ENCODE measurements at regions not wholly inside any gene's neighbourhood (a gene's known extent, or its start where the extent isn't known, plus 50 kb on each side); places are given as distances from the start of the nearest gene placed in this dataset.
"Not testable (repeated sequence)": the region's sequence is repeated elsewhere in the genome, so short reads cannot be mapped to it uniquely, and the experiment has no call there.

DNA sequence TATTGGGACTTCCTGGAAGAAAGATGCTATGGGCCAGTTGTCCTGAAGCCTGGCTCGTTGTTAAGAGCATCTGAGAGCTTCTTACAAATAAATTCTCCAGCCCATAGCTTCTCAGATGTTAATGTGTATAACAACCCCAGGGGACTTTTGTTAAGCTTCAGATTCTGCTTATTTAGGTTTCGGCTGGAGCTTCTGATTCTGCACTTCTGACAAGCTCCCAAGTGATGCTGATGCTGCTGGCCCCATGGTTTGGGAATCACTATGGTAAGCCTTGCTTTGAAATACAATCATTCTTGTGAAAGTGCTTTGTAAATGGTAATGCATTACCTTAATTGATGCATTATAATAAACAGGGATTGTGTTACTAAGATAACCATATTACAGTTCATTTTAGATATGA, 281.8 kb upstream of the PLD5 start:
- no peak for ATAC-seq
- Mint-ChIP-seq H3K9me3 (no peaks in the 10 kb centered on the region), H3K27ac (no peak overlapping the region), H3K4me3 (no peak overlapping the region), H3K36me3 (no peaks in the 10 kb centered on the region), H3K4me1 (no peaks in the 10 kb centered on the region)
- no peak for DNase-seq (ENCODE audit: low spot score in 2 of 2)

- not testable (repeated sequence) for ATAC-seq; H3K9me3 Mint-ChIP-seq; H3K4me3 Mint-ChIP-seq; H3K36me3 Mint-ChIP-seq; DNase-seq (ENCODE audit: low spot score in 2 of 2); H3K27ac Mint-ChIP-seq; H3K4me1 Mint-ChIP-seq
These were observed 280.9 kb upstream of the PLD5 start for GRCh38 chr1:242805360-242805759.

DNA sequence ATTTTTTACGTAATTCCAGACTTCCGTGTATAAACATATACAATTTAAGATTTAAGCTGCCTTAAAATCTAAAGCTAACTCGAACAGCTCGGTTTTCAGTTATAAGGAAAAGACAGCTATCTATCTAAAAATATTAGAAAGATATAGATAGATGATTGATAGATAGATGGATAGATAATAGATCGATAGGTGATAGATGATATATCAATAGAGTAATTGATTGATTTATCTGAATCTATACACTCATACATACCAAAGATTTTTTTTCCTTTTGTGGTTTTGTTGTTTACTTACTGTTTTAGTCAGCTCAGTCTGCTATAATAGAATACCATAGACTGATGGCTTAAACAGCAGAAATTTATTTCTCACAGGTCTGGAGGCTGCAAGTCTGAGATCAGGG, 278.5 kb upstream of the PLD5 start:
- H3K27ac Mint-ChIP-seq, result no peak overlapping the region
- no peak overlapping the region for H3K4me3 Mint-ChIP-seq
- no peaks in the 10 kb centered on the region for H3K9me3 Mint-ChIP-seq
- DNase-seq (ENCODE audit: low spot score in 2 of 2) (no peak), ATAC-seq (no peak)
- no peaks in the 10 kb centered on the region for H3K36me3 Mint-ChIP-seq
- H3K4me1 Mint-ChIP-seq, result no peaks in the 10 kb centered on the region

GRCh38 chr1:242800521-242800920, 276.0 kb upstream of the PLD5 start:
- H3K4me3 Mint-ChIP-seq, result no peak overlapping the region
- no peak for ATAC-seq
- no peak overlapping the region for H3K27ac Mint-ChIP-seq

GRCh38 chr1:242797856-242798255, 273.4 kb upstream of the PLD5 start:
- Mint-ChIP-seq H3K9me3 (no peaks in the 10 kb centered on the region), H3K27ac (no peak overlapping the region), H3K36me3 (no peaks in the 10 kb centered on the region), H3K4me1 (no peaks in the 10 kb centered on the region), H3K4me3 (no peak overlapping the region)
- DNase-seq (ENCODE audit: low spot score in 2 of 2), result no peak
- no peak for ATAC-seq

More at GRCh38 chr1:242800521-242800920, 276.0 kb upstream of the PLD5 start:
- no peak for DNase-seq (ENCODE audit: low spot score in 2 of 2)
- H3K9me3 Mint-ChIP-seq, result no peaks in the 10 kb centered on the region
- no peaks in the 10 kb centered on the region for H3K4me1 Mint-ChIP-seq
- H3K36me3 Mint-ChIP-seq, result no peaks in the 10 kb centered on the region

DNA sequence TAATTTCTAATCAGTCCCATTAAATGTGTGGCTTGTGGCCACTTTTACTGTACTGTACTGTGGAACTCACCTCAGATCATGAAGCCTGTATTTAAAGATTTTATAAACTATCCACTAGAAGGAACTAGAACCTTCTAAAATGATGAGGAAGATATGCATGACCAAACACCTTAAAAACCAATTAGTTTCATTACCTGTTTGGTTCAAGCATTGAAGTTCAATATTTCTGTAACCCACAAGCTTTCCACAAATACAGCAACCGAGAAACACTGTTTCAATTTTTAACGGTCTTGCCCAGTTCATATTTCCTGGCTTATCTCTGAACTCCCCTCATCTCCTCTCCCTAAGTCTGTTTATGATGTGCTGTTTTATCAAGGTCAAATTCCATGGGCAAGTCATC, 264.3 kb upstream of the PLD5 start:
- no peak for ATAC-seq
- Mint-ChIP-seq H3K4me3 (no peak overlapping the region), H3K4me1 (no peaks in the 10 kb centered on the region)

GRCh38 chr1:242787968-242788367, 263.5 kb upstream of the PLD5 start:
- no peaks in the 10 kb centered on the region for H3K4me1 Mint-ChIP-seq
- no peak overlapping the region for H3K4me3 Mint-ChIP-seq
- DNase-seq (ENCODE audit: low spot score in 2 of 2), result no peak
- no peak overlapping the region for H3K27ac Mint-ChIP-seq
- H3K9me3 Mint-ChIP-seq, result peaks cover 4% of the 10 kb centered on the region
- ATAC-seq, result no peak
- H3K36me3 Mint-ChIP-seq, result no peaks in the 10 kb centered on the region

More for the DNA sequence above, 264.3 kb upstream of the PLD5 start:
- DNase-seq (ENCODE audit: low spot score in 2 of 2), result no peak
- H3K36me3 Mint-ChIP-seq, result no peaks in the 10 kb centered on the region
- peaks cover 4% of the 10 kb centered on the region for H3K9me3 Mint-ChIP-seq
- no peak overlapping the region for H3K27ac Mint-ChIP-seq

- Mint-ChIP-seq H3K27ac (no peak overlapping the region), H3K4me1 (no peaks in the 10 kb centered on the region), H3K4me3 (no peak overlapping the region), H3K9me3 (no peaks in the 10 kb centered on the region), H3K36me3 (no peaks in the 10 kb centered on the region)
- DNase-seq (ENCODE audit: low spot score in 2 of 2) (no peak), ATAC-seq (no peak)
These were observed 260.3 kb upstream of the PLD5 start for GRCh38 chr1:242784807-242785206.

GRCh38 chr1:242784084-242784483, 259.6 kb upstream of the PLD5 start:
- DNase-seq (ENCODE audit: low spot score in 2 of 2), result no peak
- no peak overlapping the region for H3K27ac Mint-ChIP-seq
- H3K9me3 Mint-ChIP-seq, result no peaks in the 10 kb centered on the region
- H3K4me1 Mint-ChIP-seq, result no peaks in the 10 kb centered on the region
- H3K4me3 Mint-ChIP-seq, result no peak overlapping the region
- no peaks in the 10 kb centered on the region for H3K36me3 Mint-ChIP-seq
- ATAC-seq, result no peak

GRCh38 chr1:242774256-242774655, 249.8 kb upstream of the PLD5 start:
- H3K27ac Mint-ChIP-seq, result no peak overlapping the region
- no peaks in the 10 kb centered on the region for H3K4me1 Mint-ChIP-seq
- no peaks in the 10 kb centered on the region for H3K36me3 Mint-ChIP-seq
- ATAC-seq (no peak), DNase-seq (ENCODE audit: low spot score in 2 of 2) (no peak)
- H3K4me3 Mint-ChIP-seq, result no peak overlapping the region
- H3K9me3 Mint-ChIP-seq, result no peaks in the 10 kb centered on the region

- Mint-ChIP-seq H3K4me3 (no peak overlapping the region), H3K36me3 (no peaks in the 10 kb centered on the region), H3K27ac (no peak overlapping the region), H3K4me1 (no peaks in the 10 kb centered on the region), H3K9me3 (peaks cover 5% of the 10 kb centered on the region)
- no peak for ATAC-seq
- no peak for DNase-seq (ENCODE audit: low spot score in 2 of 2)
These were observed 245.9 kb upstream of the PLD5 start for GRCh38 chr1:242770366-242770765.

GRCh38 chr1:242764161-242764560, 239.7 kb upstream of the PLD5 start:
- H3K36me3 Mint-ChIP-seq, result no peaks in the 10 kb centered on the region
- H3K4me1 Mint-ChIP-seq, result no peaks in the 10 kb centered on the region
- peaks cover 9% of the 10 kb centered on the region for H3K9me3 Mint-ChIP-seq
- H3K27ac Mint-ChIP-seq, result no peak overlapping the region
- DNase-seq (ENCODE audit: low spot score in 2 of 2) (no peak), ATAC-seq (no peak)
- no peak overlapping the region for H3K4me3 Mint-ChIP-seq

DNA sequence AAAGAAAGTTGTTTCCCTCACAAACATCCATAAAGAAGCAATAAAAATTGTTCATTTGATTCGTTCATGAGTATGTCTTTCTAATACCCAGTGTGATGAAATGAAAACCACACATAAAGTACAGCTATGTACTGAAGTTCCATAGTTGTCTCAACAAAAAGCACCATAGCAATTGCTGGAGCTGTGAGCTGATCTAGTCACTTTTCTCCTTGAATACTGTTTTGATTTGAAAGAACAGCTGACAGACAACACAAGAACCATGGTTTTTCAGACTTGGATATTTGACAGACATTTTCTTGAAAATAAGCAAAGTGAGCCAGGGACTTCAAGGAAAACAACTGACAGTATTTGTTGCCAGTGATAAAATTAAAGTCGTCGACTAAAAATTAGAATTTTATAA, 237.1 kb upstream of the PLD5 start:
- Mint-ChIP-seq H3K36me3 (no peaks in the 10 kb centered on the region), H3K4me3 (no peak overlapping the region), H3K27ac (no peak overlapping the region), H3K4me1 (no peaks in the 10 kb centered on the region), H3K9me3 (peaks cover 13% of the 10 kb centered on the region)
- DNase-seq (ENCODE audit: low spot score in 2 of 2) (no peak), ATAC-seq (no peak)

DNA sequence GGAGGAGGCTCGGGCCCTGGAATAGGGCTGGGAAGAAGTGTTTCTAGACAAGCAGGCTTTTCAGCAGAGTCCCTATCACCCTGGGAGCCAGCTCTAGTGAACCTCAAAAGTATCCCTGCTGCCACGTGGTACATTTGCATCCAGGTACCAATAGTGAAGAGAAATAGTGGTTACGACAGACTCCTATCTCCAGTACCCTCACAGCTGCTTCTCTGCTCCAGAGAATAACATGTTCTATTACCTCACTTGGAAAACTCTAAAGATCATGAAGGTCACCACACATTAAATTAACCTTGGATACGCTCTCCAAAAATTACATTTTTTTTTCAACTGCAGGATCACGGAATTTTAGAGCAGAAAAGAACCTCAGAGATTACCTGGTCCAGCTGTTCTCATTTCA, 230.4 kb upstream of the PLD5 start:
- ATAC-seq (no peak), DNase-seq (ENCODE audit: low spot score in 2 of 2) (no peak)
- no peak overlapping the region for H3K27ac Mint-ChIP-seq
- no peaks in the 10 kb centered on the region for H3K36me3 Mint-ChIP-seq
- H3K4me3 Mint-ChIP-seq, result no peak overlapping the region
- H3K9me3 Mint-ChIP-seq, result peaks cover 6% of the 10 kb centered on the region
- H3K4me1 Mint-ChIP-seq, result no peaks in the 10 kb centered on the region

DNA sequence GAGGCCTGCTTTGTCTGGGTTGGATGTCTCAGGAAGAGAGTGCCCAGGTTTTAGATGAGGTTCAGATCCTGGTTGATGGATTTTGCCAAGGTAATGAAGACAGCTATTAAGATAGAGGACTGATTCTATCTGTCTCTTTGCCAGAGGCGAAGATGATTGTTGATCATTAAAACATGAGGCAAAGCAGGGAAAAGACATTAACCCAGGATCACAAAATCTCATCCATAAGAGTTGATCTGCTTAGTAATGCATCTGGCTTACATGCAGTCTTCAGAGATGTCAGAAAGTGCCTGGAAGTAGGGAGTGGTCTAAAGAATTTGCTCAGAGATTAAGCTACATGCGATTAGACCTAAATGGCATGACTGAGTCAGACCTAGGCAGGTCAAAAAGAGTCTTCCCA, 229.6 kb upstream of the PLD5 start:
- no peak for ATAC-seq
- DNase-seq (ENCODE audit: low spot score in 2 of 2), result no peak
- Mint-ChIP-seq H3K4me3 (no peak overlapping the region), H3K27ac (no peak overlapping the region), H3K9me3 (peaks cover 7% of the 10 kb centered on the region), H3K4me1 (no peaks in the 10 kb centered on the region), H3K36me3 (no peaks in the 10 kb centered on the region)

DNA sequence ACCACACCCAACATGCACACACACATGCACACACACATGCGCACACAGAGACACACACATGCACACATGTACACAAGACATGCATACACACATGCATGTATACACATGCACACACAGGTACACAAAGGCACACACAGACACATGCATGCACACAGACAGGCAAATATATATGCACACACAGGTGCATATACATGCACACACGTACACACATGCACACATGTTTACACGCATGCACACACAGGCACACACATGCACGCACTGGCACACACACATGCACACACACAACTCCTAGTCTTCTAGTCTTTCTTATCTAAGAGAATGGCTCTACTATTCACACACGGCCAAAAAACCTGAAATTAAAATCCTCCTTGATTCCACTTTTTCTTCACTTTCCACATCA, 222.7 kb upstream of the PLD5 start:
- DNase-seq (ENCODE audit: low spot score in 2 of 2) (no peak), ATAC-seq (no peak)
- Mint-ChIP-seq H3K9me3 (peaks cover 8% of the 10 kb centered on the region), H3K4me1 (no peaks in the 10 kb centered on the region), H3K4me3 (no peak overlapping the region), H3K27ac (no peak overlapping the region), H3K36me3 (no peaks in the 10 kb centered on the region)

DNA sequence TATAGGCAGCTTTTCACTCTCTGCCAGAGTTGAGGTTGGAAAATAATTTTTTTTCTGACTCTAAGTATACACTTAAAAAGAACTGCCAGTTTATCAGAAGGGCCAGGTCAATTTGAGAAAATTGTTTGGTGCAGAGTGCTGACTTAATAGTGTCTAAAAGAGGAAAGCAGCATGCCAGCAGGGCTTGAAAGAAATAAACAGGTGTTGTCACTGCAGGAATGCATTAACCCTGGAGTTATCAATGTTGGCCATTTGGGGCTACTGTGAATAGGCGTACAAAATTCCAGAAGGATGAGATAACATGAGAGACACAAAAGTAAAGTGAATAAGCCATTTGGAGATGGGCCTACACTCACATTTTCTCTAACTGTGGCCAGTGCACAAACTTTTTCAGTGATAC, 220.6 kb upstream of the PLD5 start:
- Mint-ChIP-seq H3K4me3 (no peak overlapping the region), H3K27ac (no peak overlapping the region), H3K36me3 (no peaks in the 10 kb centered on the region), H3K4me1 (no peaks in the 10 kb centered on the region), H3K9me3 (peaks cover 14% of the 10 kb centered on the region)
- ATAC-seq (no peak), DNase-seq (ENCODE audit: low spot score in 2 of 2) (no peak)

All from stimulated activated effector memory CD8-positive, alpha-beta T cell treated with anti-CD3 and anti-CD28 coated beads, Interleukin-12 subunit alpha, Interleukin-12 subunit beta, amount 100 ng/mL, for 72 hours (primary cell).